ENCODE measurements at regions not wholly inside any gene's neighbourhood (a gene's known extent, or its start where the extent isn't known, plus 50 kb on each side); places are given as distances from the start of the nearest gene placed in this dataset.
"Not testable (repeated sequence)": the region's sequence is repeated elsewhere in the genome, so short reads cannot be mapped to it uniquely, and the experiment has no call there.

GRCh38 chr2:4962419-4962818 lies 729.8 kb upstream of the SOX11 start:
- no peak for DNase-seq

GRCh38 chr2:4963106-4963505 lies 729.1 kb upstream of the SOX11 start:
- no peak for DNase-seq

- DNase-seq = no peak
These were observed 728.1 kb upstream of the SOX11 start for GRCh38 chr2:4964001-4964540.

GRCh38 chr2:4964579-4964978 lies 727.6 kb upstream of the SOX11 start:
- DNase-seq = no peak

GRCh38 chr2:4965556-4966320 lies 726.4 kb upstream of the SOX11 start:
- DNase-seq = no peak

GRCh38 chr2:4967206-4967605 lies 725.0 kb upstream of the SOX11 start:
- DNase-seq = no peak

GRCh38 chr2:4972472-4972871 lies 719.7 kb upstream of the SOX11 start:
- DNase-seq = no peak

GRCh38 chr2:4973354-4973753 lies 718.8 kb upstream of the SOX11 start:
- no peak for DNase-seq

- no peak for DNase-seq
These were observed 718.2 kb upstream of the SOX11 start for GRCh38 chr2:4973973-4974372.

GRCh38 chr2:4976407-4976806 lies 715.8 kb upstream of the SOX11 start:
- DNase-seq = no peak

GRCh38 chr2:4979111-4979510 lies 713.1 kb upstream of the SOX11 start:
- DNase-seq = no peak

- DNase-seq = no peak
These were observed 711.2 kb upstream of the SOX11 start for GRCh38 chr2:4980995-4981394.

GRCh38 chr2:4981802-4982409 lies 710.3 kb upstream of the SOX11 start:
- no peak for DNase-seq

- DNase-seq = not testable (repeated sequence)
These were observed 703.7 kb upstream of the SOX11 start for GRCh38 chr2:4988444-4988843.

GRCh38 chr2:4992226-4992625 lies 700.0 kb upstream of the SOX11 start:
- DNase-seq = no peak

GRCh38 chr2:4995466-4995865 lies 696.7 kb upstream of the SOX11 start:
- DNase-seq = no peak

GRCh38 chr2:5007596-5007995 lies 684.6 kb upstream of the SOX11 start:
- DNase-seq = no peak

GRCh38 chr2:5019324-5019723 lies 672.9 kb upstream of the SOX11 start:
- no peak for DNase-seq

- DNase-seq = no peak
These were observed 671.9 kb upstream of the SOX11 start for GRCh38 chr2:5020116-5020875.

- no peak for DNase-seq
These were observed 671.0 kb upstream of the SOX11 start for GRCh38 chr2:5021136-5021535.

- DNase-seq = no peak
These were observed 670.1 kb upstream of the SOX11 start for GRCh38 chr2:5022061-5022460.

- not testable (repeated sequence) for DNase-seq
These were observed 669.2 kb upstream of the SOX11 start for GRCh38 chr2:5022708-5023635.

All from stimulated activated CD4-positive, alpha-beta T cell treated with anti-CD3 and anti-CD28 coated beads, Interleukin-2, amount 100 ng/mL, for 48 hours (primary cell).